NB4 (cell line): ENCODE measurements at regions not wholly inside any gene's neighbourhood (a gene's known extent, or its start where the extent isn't known, plus 50 kb on each side); places are given as distances from the start of the nearest gene placed in this dataset.
"Not testable (repeated sequence)": the region's sequence is repeated elsewhere in the genome, so short reads cannot be mapped to it uniquely, and the experiment has no call there.

ENCODE experiments used
- CTCF ChIP-seq: IDR thresholded peaks from one replicate; pipeline ENCODE4 v1.5.1; 2012; ENCODE audit warnings: low read depth, low read length
- POLR2A ChIP-seq: IDR thresholded peaks from 2 replicates; pipeline ENCODE4 v1.6.1; 2011; ENCODE audit warnings: mild to moderate bottlenecking; ENCODE audit not compliant: insufficient read length; ENCODE audit errors: extremely low read depth

- TF ChIP-seq CTCF, POLR2A: not testable (repeated sequence)
Observed at GRCh38 chr2:131958019-131958609, 203.6 kb downstream of the ANKRD30BL start.
